Trophoblast cell (in vitro differentiated cells and primary cell): ENCODE measurements at regions not wholly inside any gene's neighbourhood (a gene's known extent, or its start where the extent isn't known, plus 50 kb on each side); places are given as distances from the start of the nearest gene placed in this dataset.

Experiments
- DNase-seq, 2 donors: peaks; one replicate each; pipeline ENCODE4 v3.0.0-alpha.2; 2016
- H2AFZ ChIP-seq: 2 replicates; pipeline ENCODE4 v1.6.1; 2013; ENCODE audit warnings: low read length, moderate library complexity, mild to moderate bottlenecking; ENCODE audit not compliant: insufficient read depth, poor library complexity
- H2AK5ac ChIP-seq: 2 replicates; pipeline ENCODE4 v1.6.1; 2013; ENCODE audit warnings: mild to moderate bottlenecking, low read length
- H2BK120ac ChIP-seq: 2 replicates; pipeline ENCODE4 v1.6.1; 2013; ENCODE audit warnings: low read length, mild to moderate bottlenecking, moderate library complexity; ENCODE audit not compliant: insufficient read depth, poor library complexity
- H2BK12ac ChIP-seq: 2 replicates; pipeline ENCODE4 v1.6.1; 2013; ENCODE audit warnings: mild to moderate bottlenecking, low read length, moderate library complexity
- H2BK5ac ChIP-seq: 2 replicates; pipeline ENCODE4 v1.6.1; 2013; ENCODE audit warnings: low read length, low read depth, moderate library complexity, mild to moderate bottlenecking; ENCODE audit not compliant: poor library complexity
- H3K14ac ChIP-seq: 2 replicates; pipeline ENCODE4 v1.6.1; 2013; ENCODE audit warnings: mild to moderate bottlenecking, low read length
- H3K18ac ChIP-seq: 2 replicates; pipeline ENCODE4 v1.6.1; 2013; ENCODE audit warnings: mild to moderate bottlenecking, low read length
- H3K23ac ChIP-seq: 2 replicates; pipeline ENCODE4 v1.6.1; 2013; ENCODE audit warnings: low read length
- H3K27ac ChIP-seq: 2 replicates; pipeline ENCODE4 v1.5.1; 2013; ENCODE audit warnings: low read depth, mild to moderate bottlenecking, inconsistent platforms, low read length, moderate library complexity
- H3K27me3 ChIP-seq: 2 replicates; pipeline ENCODE4 v1.6.1; 2013; ENCODE audit warnings: inconsistent platforms, mild to moderate bottlenecking, low read length, moderate library complexity; ENCODE audit not compliant: insufficient read depth
- H3K36me3 ChIP-seq, 2 experiments: 1 replicate in 1 of 2; 2 replicates in 1 of 2; pipeline ENCODE4 v1.6.1; 2013; ENCODE audit warnings: low read length in 2 of 2, mild to moderate bottlenecking in 2 of 2, moderate library complexity in 1 of 2; ENCODE audit not compliant: insufficient read depth in 2 of 2, control insufficient read depth in 1 of 2
- H3K4ac ChIP-seq: 2 replicates; pipeline ENCODE4 v1.6.1; 2013; ENCODE audit warnings: low read depth, mild to moderate bottlenecking, low read length, moderate library complexity
- H3K4me1 ChIP-seq, 2 experiments: 1 replicate in 1 of 2; 2 replicates in 1 of 2; pipeline ENCODE4 v1.6.1; 2013; ENCODE audit warnings: low read length in 2 of 2, mild to moderate bottlenecking in 2 of 2, moderate library complexity in 1 of 2; ENCODE audit not compliant: insufficient read depth in 2 of 2, control insufficient read depth in 1 of 2
- H3K4me2 ChIP-seq: 2 replicates; pipeline ENCODE4 v1.6.1; 2013; ENCODE audit warnings: inconsistent platforms, mild to moderate bottlenecking, low read length, moderate library complexity
- H3K4me3 ChIP-seq: 2 replicates; pipeline ENCODE4 v1.5.1; 2013; ENCODE audit warnings: mild to moderate bottlenecking, low read depth, low read length, inconsistent platforms
- H3K79me1 ChIP-seq: one replicate; pipeline ENCODE4 v1.6.1; 2013; ENCODE audit warnings: low read length
- H3K79me2 ChIP-seq: 2 replicates; pipeline ENCODE4 v1.6.1; 2013; ENCODE audit warnings: low read length, mild to moderate bottlenecking; ENCODE audit not compliant: control insufficient read depth, insufficient read depth, poor library complexity
- H3K9ac ChIP-seq: 2 replicates; pipeline ENCODE4 v1.6.1; 2013; ENCODE audit warnings: mild to moderate bottlenecking, low read length
- H3K9me3 ChIP-seq: 2 replicates; pipeline ENCODE4 v1.6.1; 2013; ENCODE audit warnings: low read depth, mild to moderate bottlenecking, control low read depth, inconsistent platforms, low read length; ENCODE audit not compliant: insufficient read depth
- H4K12ac ChIP-seq: 2 replicates; pipeline ENCODE4 v1.6.1; 2013; ENCODE audit warnings: low read depth, mild to moderate bottlenecking, low read length, moderate library complexity
- H4K8ac ChIP-seq: 2 replicates; pipeline ENCODE4 v1.6.1; 2013; ENCODE audit warnings: low read depth, mild to moderate bottlenecking, low read length, moderate library complexity
- H4K91ac ChIP-seq: one replicate; pipeline ENCODE4 v1.6.1; 2013; ENCODE audit warnings: low read depth, mild to moderate bottlenecking, low read length, moderate library complexity
- WGBS: extraction: QIAGEN DNeasy Blood & Tissue Kit; methylation state at CpG from one replicate; pipeline ENCODE4 v1.1.7; 2013; ENCODE audit warnings: missing lambda C conversion rate; ENCODE audit not compliant: insufficient read length, insufficient coverage; ENCODE audit errors: extremely low coverage; 5-methylcytosine and 5-hydroxymethylcytosine counted together

DNA sequence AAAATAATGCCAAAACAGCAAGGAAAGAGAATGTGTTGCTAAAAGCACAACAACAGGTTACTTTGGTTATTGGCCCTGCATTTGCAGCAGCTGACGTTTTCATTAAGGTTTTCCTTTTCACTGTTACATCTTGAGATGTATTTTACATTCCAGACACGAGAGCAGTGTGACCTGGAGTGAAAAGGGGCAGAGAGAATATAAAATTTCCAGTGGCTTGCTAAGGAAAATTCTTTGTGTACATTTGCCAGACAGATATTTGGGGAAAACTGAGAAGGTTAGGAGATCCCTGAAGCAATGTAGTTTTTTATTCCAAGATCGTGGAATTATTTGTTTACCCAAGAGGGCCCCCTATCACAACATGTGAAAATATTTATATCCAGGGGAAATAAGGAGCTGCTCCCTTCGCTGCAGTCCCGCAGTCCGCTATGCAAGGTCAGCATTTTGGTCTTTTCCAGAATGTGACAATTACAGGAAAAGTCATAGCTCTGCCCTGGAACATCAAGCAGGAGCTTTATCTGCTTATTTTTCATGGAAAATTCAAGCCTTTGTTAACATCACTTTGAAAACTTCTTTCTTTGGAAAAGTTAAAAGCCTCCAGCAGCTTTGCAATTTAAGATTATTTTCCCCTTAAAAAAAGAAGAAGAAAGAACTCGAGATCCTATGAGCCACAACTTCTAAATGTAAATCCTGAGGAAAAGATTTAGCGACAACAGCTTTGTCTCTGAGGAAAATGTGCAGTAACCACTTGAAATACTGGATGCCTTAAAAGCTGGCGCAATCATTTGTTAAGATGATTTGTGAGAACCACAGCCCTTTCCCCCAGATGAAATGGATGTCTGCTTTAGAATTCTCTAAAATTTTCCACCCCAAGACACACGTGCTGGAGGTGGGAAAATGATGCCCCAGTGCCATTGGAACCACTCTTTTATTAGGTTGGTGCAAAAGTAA lies 256.4 kb upstream of the TPM1 start:
- H3K79me2 ChIP-seq, result peaks cover 14% of the 10 kb centered on the region
- H4K12ac ChIP-seq, result no peak overlapping the region
- H4K91ac ChIP-seq, result peak overlapping the region; percentile 91
- H2AK5ac ChIP-seq, result no peak overlapping the region
- H2BK120ac ChIP-seq, result peak overlapping the region; percentile 81
- peak overlapping the region; percentile 84 for H2BK12ac ChIP-seq
- H3K18ac ChIP-seq, result no peak overlapping the region
- H3K4me3 ChIP-seq, result no peak overlapping the region
- peak overlapping the region; percentile 56 for H4K8ac ChIP-seq
- peak in 1 of 2 donors; percentile 50 for DNase-seq
- no peak overlapping the region for H3K23ac ChIP-seq
- no peak overlapping the region for H3K9ac ChIP-seq
- H3K4me2 ChIP-seq, result no peak overlapping the region
- H3K79me1 ChIP-seq, result peaks cover 73% of the 10 kb centered on the region
- H3K4me1 ChIP-seq, result peaks cover 24 to 31% of the 10 kb centered on the region in 2 experiments
- peak overlapping the region; percentile 77 for H2BK5ac ChIP-seq
- H3K9me3 ChIP-seq, result no peaks in the 10 kb centered on the region
- H3K27me3 ChIP-seq, result no peaks in the 10 kb centered on the region
- peaks cover 17 to 22% of the 10 kb centered on the region in 2 experiments for H3K36me3 ChIP-seq
- peak overlapping the region; percentile 78 for H3K27ac ChIP-seq
- no CpG with 5 or more reads among the region's 10 CpGs for WGBS
- no peak overlapping the region for H3K14ac ChIP-seq
- H3K4ac ChIP-seq, result no peak overlapping the region
- no peak overlapping the region for H2AFZ ChIP-seq

DNA sequence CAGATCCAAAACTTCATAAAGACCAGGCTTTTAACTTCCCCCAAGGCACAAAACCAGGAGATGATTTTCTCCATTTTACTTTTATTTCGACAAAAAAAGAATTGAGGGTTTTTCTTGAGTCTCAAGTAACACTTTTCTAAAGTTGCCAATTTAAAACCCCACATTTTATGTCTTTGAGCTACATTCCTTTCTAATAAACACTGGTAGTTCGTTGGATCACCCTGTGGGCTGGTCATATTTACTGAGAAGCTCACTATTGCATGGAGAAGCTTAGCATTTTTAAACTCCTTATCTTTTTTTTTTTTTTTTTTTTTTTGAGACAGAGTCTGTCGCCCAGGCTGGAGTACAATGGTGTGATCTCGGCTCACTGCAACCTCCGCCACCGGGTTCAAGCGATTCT lies 255.1 kb upstream of the TPM1 start:
- Histone ChIP-seq H2BK12ac (peak overlapping the region; percentile 46), H3K79me1 (peaks cover 74% of the 10 kb centered on the region), H3K18ac (peak overlapping the region; percentile 58), H3K79me2 (peaks cover 13% of the 10 kb centered on the region), H2BK5ac (peak overlapping the region; percentile 63), H3K4me1 (peaks cover 22 to 28% of the 10 kb centered on the region in 2 experiments), H2BK120ac (peak overlapping the region; percentile 27), H3K4me3 (no peak overlapping the region), H3K4ac (no peak overlapping the region), H3K9ac (no peak overlapping the region), H3K23ac (no peak overlapping the region), H4K8ac (no peak overlapping the region), H2AK5ac (no peak overlapping the region), H3K27me3 (no peaks in the 10 kb centered on the region), H3K4me2 (no peak overlapping the region), H3K27ac (no peak overlapping the region), H4K91ac (peak overlapping the region; percentile 91), H4K12ac (no peak overlapping the region), H3K14ac (no peak overlapping the region), H2AFZ (no peak overlapping the region), H3K36me3 (peaks cover 17 to 22% of the 10 kb centered on the region in 2 experiments), H3K9me3 (no peaks in the 10 kb centered on the region)
- DNase-seq, result peak in 1 of 2 donors; percentile 47
- WGBS, result no CpG with 5 or more reads among the region's 7 CpGs

DNA sequence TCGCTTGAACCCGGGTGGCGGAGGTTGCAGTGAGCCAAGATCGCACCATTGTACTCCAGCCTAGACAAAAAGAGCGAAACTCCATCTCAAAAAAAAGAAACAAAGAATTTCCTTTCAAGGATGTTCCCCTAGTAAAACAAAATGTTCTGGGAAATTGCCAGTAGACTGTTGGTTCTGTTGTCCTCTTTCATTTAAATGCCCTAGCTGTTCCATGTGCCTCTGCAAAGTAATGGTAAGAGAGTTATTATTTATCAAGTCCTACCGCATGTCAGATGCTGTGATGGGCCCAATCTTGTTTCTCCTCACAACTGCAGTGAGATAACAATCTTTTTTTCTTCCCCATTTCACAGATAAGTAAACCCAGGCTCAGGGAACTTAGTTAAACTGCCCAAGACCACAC lies 254.3 kb upstream of the TPM1 start:
- Histone ChIP-seq H2BK120ac (peak overlapping the region; percentile 83), H4K12ac (no peak overlapping the region), H3K79me2 (peaks cover 17% of the 10 kb centered on the region), H3K27me3 (no peaks in the 10 kb centered on the region), H2BK12ac (peak overlapping the region; percentile 46), H3K14ac (peak overlapping the region; percentile 75), H3K4ac (peak overlapping the region; percentile 22), H2AFZ (no peak overlapping the region), H2BK5ac (peak overlapping the region; percentile 100), H3K4me2 (no peak overlapping the region), H3K79me1 (peaks cover 75% of the 10 kb centered on the region), H3K4me3 (no peak overlapping the region), H3K27ac (peak overlapping the region; percentile 99), H4K8ac (peak overlapping the region; percentile 87), H3K23ac (no peak overlapping the region), H2AK5ac (no peak overlapping the region), H4K91ac (peak overlapping the region; percentile 99), H3K9me3 (no peaks in the 10 kb centered on the region), H3K36me3 (peaks cover 17 to 20% of the 10 kb centered on the region in 2 experiments), H3K9ac (no peak overlapping the region), H3K18ac (peak overlapping the region; percentile 58), H3K4me1 (peaks cover 25 to 31% of the 10 kb centered on the region in 2 experiments)
- DNase-seq, result no peak
- WGBS, result no CpG with 5 or more reads among the region's 6 CpGs

DNA sequence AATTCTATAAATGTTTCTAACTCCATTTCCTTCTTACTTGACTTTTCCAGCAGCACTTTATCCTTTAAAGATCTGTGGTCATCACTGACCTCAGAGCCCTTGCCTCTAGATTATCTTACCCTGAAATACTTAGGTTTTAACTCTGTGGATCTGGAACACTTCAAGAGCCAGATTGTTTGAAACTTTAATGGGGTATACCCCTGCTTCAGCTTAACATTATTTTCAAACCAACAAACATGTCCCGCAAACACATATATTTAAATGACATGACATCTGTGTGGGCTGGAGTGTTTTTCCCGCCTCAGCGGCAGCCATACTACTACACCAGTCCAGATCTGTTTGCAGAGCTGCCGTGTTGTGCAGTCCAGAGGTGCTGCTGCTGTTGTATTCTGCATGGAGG lies 252.0 kb upstream of the TPM1 start:
- DNase-seq, result no peak
- Histone ChIP-seq H3K9ac (no peak overlapping the region), H2BK120ac (peak overlapping the region; percentile 98), H2BK12ac (peak overlapping the region; percentile 81), H2BK5ac (peak overlapping the region; percentile 90), H3K79me2 (peaks cover 18% of the 10 kb centered on the region), H2AFZ (no peak overlapping the region), H3K4me3 (no peak overlapping the region), H4K91ac (peak overlapping the region; percentile 96), H3K4me1 (peaks cover 34 to 46% of the 10 kb centered on the region in 2 experiments), H4K8ac (peak overlapping the region; percentile 85), H3K18ac (peak overlapping the region; percentile 82), H3K23ac (no peak overlapping the region), H3K36me3 (peaks cover 6 to 18% of the 10 kb centered on the region in 2 experiments), H2AK5ac (peak overlapping the region; percentile 71), H3K27ac (peak overlapping the region; percentile 99), H3K79me1 (peaks cover 79% of the 10 kb centered on the region), H3K4ac (peak overlapping the region; percentile 77), H4K12ac (no peak overlapping the region), H3K27me3 (no peaks in the 10 kb centered on the region), H3K4me2 (no peak overlapping the region), H3K14ac (peak overlapping the region; percentile 96), H3K9me3 (no peaks in the 10 kb centered on the region)
- no CpG with 5 or more reads among the region's 4 CpGs for WGBS
